Activated CD4-positive, alpha-beta T cell treated with anti-CD3 and anti-CD28 coated beads for 36 hours (primary cell): ENCODE measurements at regions not wholly inside any gene's neighbourhood (a gene's known extent, or its start where the extent isn't known, plus 50 kb on each side); places are given as distances from the start of the nearest gene placed in this dataset.
"Not testable (repeated sequence)": the region's sequence is repeated elsewhere in the genome, so short reads cannot be mapped to it uniquely, and the experiment has no call there.

Experiments
- ATAC-seq: fragments of 200-7000 bp; cut with Tn5 transposase; one replicate; pipeline ENCODE4 v1.10.0; 2021; ENCODE audit warnings: mild to moderate bottlenecking, moderate library complexity
- CTCF ChIA-PET: fragments of 350-600 bp; sonication (Branson Sonifier 250); formaldehyde crosslinking; loops from one replicate; lab custom pipeline; 2021; ENCODE audit warnings: antibody characterized with exemption; lab: Charles Lee
- POLR2A ChIA-PET: fragments of 350-600 bp; sonication (Branson Sonifier 250); formaldehyde crosslinking; loops from one replicate; lab custom pipeline; 2021; ENCODE audit warnings: antibody characterized with exemption, inconsistent platforms; lab: Charles Lee
- DNase-seq: peaks from one replicate; pipeline ENCODE4 v3.0.0-alpha.2; 2020
- H3K27ac Mint-ChIP-seq: one replicate; pipeline ENCODE4 v1.8.0; 2021; ENCODE audit warnings: mixed read lengths
- H3K27me3 Mint-ChIP-seq: one replicate; pipeline ENCODE4 v1.8.0; 2021; ENCODE audit warnings: mixed read lengths
- H3K36me3 Mint-ChIP-seq: one replicate; pipeline ENCODE4 v1.8.0; 2021; ENCODE audit warnings: low read depth, mixed read lengths
- H3K4me1 Mint-ChIP-seq: one replicate; pipeline ENCODE4 v1.8.0; 2021; ENCODE audit warnings: mixed read lengths
- H3K4me3 Mint-ChIP-seq: one replicate; pipeline ENCODE4 v1.8.0; 2021; ENCODE audit warnings: mild to moderate bottlenecking, moderate library complexity, mixed read lengths
- H3K9me3 Mint-ChIP-seq: one replicate; pipeline ENCODE4 v1.8.0; 2021; ENCODE audit warnings: low read depth, mixed read lengths
- intact Hi-C, 2 experiments: fragments of 100-400 bp; cut with DNase I in 1 of 2; cut with micrococcal nuclease in 1 of 2; formaldehyde crosslinking; loops; one replicate each; pipeline versions ENCODE4 v1.14.2 to v1.15.1; 2022 to 2024; cut with DNase I, micrococcal nuclease

DNA sequence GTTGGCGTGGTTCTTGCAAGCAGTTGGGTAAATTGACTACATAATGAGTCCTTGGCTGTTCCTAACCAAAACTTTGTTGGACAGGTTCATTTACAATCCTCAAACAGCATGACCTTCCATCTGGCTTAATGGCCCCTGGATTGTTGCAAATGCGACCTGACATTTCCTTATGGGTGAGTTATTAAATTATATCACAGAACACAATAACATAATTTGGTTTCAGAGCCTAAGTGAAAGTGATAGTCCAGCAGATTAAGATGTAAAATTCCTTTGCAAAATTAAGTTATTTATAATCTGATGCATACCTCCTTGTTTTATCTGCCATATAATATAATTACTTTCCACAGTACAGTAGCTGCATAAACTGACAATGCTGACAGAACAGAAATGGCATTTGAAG is 224.4 kb downstream of the TUSC1 start:
- Mint-ChIP-seq H3K9me3 (peaks cover 7% of the 10 kb centered on the region), H3K27ac (no peak overlapping the region), H3K4me1 (no peaks in the 10 kb centered on the region), H3K36me3 (no peaks in the 10 kb centered on the region), H3K4me3 (no peak overlapping the region), H3K27me3 (no peaks in the 10 kb centered on the region)
- intact Hi-C loops = no loop called here
- DNase-seq (no peak), ATAC-seq (no peak)
- CTCF ChIA-PET = no interaction called here
- POLR2A ChIA-PET = no interaction called here

DNA sequence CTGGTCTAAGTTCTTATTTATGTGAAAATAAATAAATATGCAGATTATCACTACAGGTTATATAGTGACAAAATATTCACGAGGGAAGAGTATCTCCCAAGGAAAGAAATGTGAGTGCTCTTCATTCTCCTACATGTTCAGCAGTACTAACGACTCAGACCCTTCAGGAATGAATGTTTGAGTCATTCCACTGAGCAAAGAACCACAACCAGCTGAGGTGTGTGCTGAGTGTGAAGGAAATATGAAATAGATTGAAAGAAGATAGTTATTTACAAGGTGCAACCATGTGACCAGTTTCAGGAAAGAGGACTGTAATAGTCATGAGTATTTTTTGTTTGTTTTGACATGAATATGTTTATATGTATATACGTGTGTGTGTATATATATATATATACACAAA is 228.7 kb downstream of the TUSC1 start:
- Mint-ChIP-seq H3K4me1 (no peaks in the 10 kb centered on the region), H3K36me3 (no peaks in the 10 kb centered on the region), H3K27ac (no peak overlapping the region), H3K27me3 (no peaks in the 10 kb centered on the region), H3K4me3 (no peak overlapping the region), H3K9me3 (peaks cover 4% of the 10 kb centered on the region)
- no peak for DNase-seq
- ChIA-PET POLR2A (no interaction called here), CTCF (interaction anchor here (0.6 kb wide), 1 partner anchor 949 kb away, joined by 3 read pairs; no protein-coding TSS in a partner anchor)
- ATAC-seq = no peak
- intact Hi-C loops = no loop called here

- H3K27me3 Mint-ChIP-seq, H3K4me3 Mint-ChIP-seq, H3K36me3 Mint-ChIP-seq, H3K4me1 Mint-ChIP-seq, DNase-seq, ATAC-seq, H3K27ac Mint-ChIP-seq, POLR2A ChIA-PET, H3K9me3 Mint-ChIP-seq, intact Hi-C loops: not testable (repeated sequence)
- CTCF ChIA-PET = interaction anchor here (0.5 kb wide), 1 partner anchor 112 kb away, joined by 3 read pairs; no protein-coding TSS in a partner anchor
Measured at GRCh38 chr9:25445721-25446120, 232.5 kb downstream of the TUSC1 start.

DNA sequence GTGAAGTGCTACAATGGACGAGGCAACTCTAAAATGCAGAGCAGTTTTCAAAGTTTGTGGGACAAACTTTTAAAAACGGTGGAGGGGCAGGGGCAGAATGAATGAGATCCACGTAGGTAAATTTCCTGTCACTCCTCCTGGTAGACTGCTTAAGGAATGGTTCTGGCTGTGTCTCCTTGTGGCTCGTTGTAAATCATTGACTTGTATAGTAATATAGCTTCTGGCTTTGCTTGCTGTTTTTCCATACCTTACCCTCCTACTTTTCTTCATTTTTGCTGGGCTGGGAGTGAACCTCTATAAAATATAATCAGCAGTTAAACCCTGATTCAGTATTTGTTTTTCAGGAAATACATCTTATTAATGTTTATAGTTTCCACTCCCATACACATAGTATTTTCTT is 235.7 kb downstream of the TUSC1 start:
- Mint-ChIP-seq H3K4me1 (no peaks in the 10 kb centered on the region), H3K27me3 (no peaks in the 10 kb centered on the region), H3K27ac (no peak overlapping the region), H3K9me3 (peaks cover 13% of the 10 kb centered on the region), H3K36me3 (no peaks in the 10 kb centered on the region), H3K4me3 (no peak overlapping the region)
- CTCF ChIA-PET = no interaction called here
- DNase-seq (no peak), ATAC-seq (no peak)
- intact Hi-C loops = no loop called here
- POLR2A ChIA-PET = no interaction called here

DNA sequence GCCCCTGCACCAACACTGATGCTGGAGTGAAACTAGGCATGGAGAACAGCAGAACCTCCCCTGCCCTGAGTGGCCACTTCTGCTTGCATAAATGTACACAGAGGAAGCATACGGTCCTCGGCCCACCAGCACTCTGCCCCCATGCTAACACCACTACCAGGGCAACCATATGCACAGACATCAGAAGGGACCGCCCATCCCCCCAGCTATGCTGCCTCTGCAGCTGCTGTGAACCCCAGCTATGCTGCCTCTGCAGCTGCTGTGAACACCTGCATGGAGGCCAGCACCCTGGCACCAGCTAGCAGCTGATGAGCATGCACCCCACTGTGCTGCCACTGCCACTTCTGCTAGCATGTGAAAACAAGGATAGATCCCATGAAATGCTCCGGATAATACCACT is 250.3 kb downstream of the TUSC1 start:
- Mint-ChIP-seq H3K9me3 (peaks cover 29% of the 10 kb centered on the region), H3K27me3 (no peaks in the 10 kb centered on the region), H3K36me3 (no peaks in the 10 kb centered on the region), H3K4me3 (no peak overlapping the region), H3K27ac (no peak overlapping the region), H3K4me1 (no peaks in the 10 kb centered on the region)
- intact Hi-C loops = no loop called here
- DNase-seq = no peak
- ChIA-PET POLR2A (no interaction called here), CTCF (interaction anchor here (1.2 kb wide), 1 partner anchor 12 kb away, joined by 4 read pairs; no protein-coding TSS in a partner anchor)
- no peak for ATAC-seq

GRCh38 chr9:25427290-25427689 is 251.0 kb downstream of the TUSC1 start:
- Mint-ChIP-seq H3K4me3 (no peak overlapping the region), H3K4me1 (no peaks in the 10 kb centered on the region), H3K9me3 (peaks cover 30% of the 10 kb centered on the region), H3K27ac (no peak overlapping the region), H3K27me3 (no peaks in the 10 kb centered on the region), H3K36me3 (no peaks in the 10 kb centered on the region)
- intact Hi-C loops = no loop called here
- ATAC-seq = no peak
- no peak for DNase-seq
- POLR2A ChIA-PET = no interaction called here
- CTCF ChIA-PET = no interaction called here

GRCh38 chr9:25421560-25421959 is 256.7 kb downstream of the TUSC1 start:
- Mint-ChIP-seq H3K4me1 (no peaks in the 10 kb centered on the region), H3K27me3 (no peaks in the 10 kb centered on the region), H3K27ac (no peak overlapping the region), H3K4me3 (no peak overlapping the region), H3K36me3 (no peaks in the 10 kb centered on the region), H3K9me3 (peaks cover 30% of the 10 kb centered on the region)
- intact Hi-C loops = no loop called here
- ATAC-seq = no peak
- ChIA-PET CTCF (no interaction called here), POLR2A (no interaction called here)
- no peak for DNase-seq

DNA sequence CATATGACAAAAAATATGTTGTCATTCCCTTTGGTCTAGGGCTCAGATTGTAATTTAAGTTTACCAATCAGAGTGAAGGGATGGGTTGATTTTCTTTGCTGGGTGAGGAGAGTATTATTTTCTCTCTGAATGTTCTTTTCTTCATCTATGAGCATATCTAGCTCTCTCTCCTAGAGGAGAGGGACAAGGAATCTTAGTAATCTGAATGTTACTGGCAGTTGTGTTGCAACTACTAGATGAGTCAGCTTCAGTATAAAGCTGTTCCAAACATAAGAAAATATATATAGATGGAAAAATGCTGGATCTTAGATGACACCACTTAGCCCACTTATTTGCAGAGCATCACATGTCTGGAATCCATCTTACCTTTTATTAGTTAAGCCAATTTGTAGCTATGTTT is 259.3 kb downstream of the TUSC1 start:
- Mint-ChIP-seq H3K4me1 (no peaks in the 10 kb centered on the region), H3K27ac (no peak overlapping the region), H3K36me3 (no peaks in the 10 kb centered on the region), H3K4me3 (no peak overlapping the region), H3K9me3 (peaks cover 24% of the 10 kb centered on the region), H3K27me3 (no peaks in the 10 kb centered on the region)
- POLR2A ChIA-PET = no interaction called here
- CTCF ChIA-PET = interaction anchor here (0.6 kb wide), 1 partner anchor 13 kb away, joined by 3 read pairs; no protein-coding TSS in a partner anchor
- DNase-seq (no peak), ATAC-seq (no peak)
- intact Hi-C loops = no loop called here

- DNase-seq = no peak
- intact Hi-C loops = no loop called here
- no peak overlapping the region for H3K4me3 Mint-ChIP-seq
- H3K36me3 Mint-ChIP-seq = no peaks in the 10 kb centered on the region
- no peak for ATAC-seq
- no peaks in the 10 kb centered on the region for H3K4me1 Mint-ChIP-seq
- CTCF ChIA-PET = interaction anchor here (0.6 to 1.7 kb wide), 2 partner anchors 12 to 44 kb away, joined by 3 to 4 read pairs; no protein-coding TSS in a partner anchor
- H3K9me3 Mint-ChIP-seq = peaks cover 21% of the 10 kb centered on the region
- no peaks in the 10 kb centered on the region for H3K27me3 Mint-ChIP-seq
- POLR2A ChIA-PET = interaction anchor here (0.7 kb wide), 1 partner anchor 18 kb away, joined by 3 read pairs; no protein-coding TSS in a partner anchor
- no peak overlapping the region for H3K27ac Mint-ChIP-seq
Measured at GRCh38 chr9:25415718-25416117, 262.5 kb downstream of the TUSC1 start.

- H3K36me3 Mint-ChIP-seq = no peaks in the 10 kb centered on the region
- intact Hi-C loops = no loop called here
- no peaks in the 10 kb centered on the region for H3K27me3 Mint-ChIP-seq
- DNase-seq (no peak), ATAC-seq (no peak)
- CTCF ChIA-PET = no interaction called here
- H3K9me3 Mint-ChIP-seq = peaks cover 12% of the 10 kb centered on the region
- POLR2A ChIA-PET = no interaction called here
- H3K4me3 Mint-ChIP-seq = no peak overlapping the region
- no peaks in the 10 kb centered on the region for H3K4me1 Mint-ChIP-seq
- no peak overlapping the region for H3K27ac Mint-ChIP-seq
Measured at GRCh38 chr9:25412646-25413045, 265.6 kb downstream of the TUSC1 start.

GRCh38 chr9:25397746-25398145 is 280.5 kb downstream of the TUSC1 start:
- DNase-seq (no peak), ATAC-seq (no peak)
- intact Hi-C loops = no loop called here
- POLR2A ChIA-PET = interaction anchor here (0.6 kb wide), 1 partner anchor 18 kb away, joined by 3 read pairs; no protein-coding TSS in a partner anchor
- H3K36me3 Mint-ChIP-seq = no peaks in the 10 kb centered on the region
- no peaks in the 10 kb centered on the region for H3K4me1 Mint-ChIP-seq
- no peak overlapping the region for H3K4me3 Mint-ChIP-seq
- CTCF ChIA-PET = no interaction called here
- H3K9me3 Mint-ChIP-seq = peaks cover 15% of the 10 kb centered on the region
- H3K27ac Mint-ChIP-seq = no peak overlapping the region
- H3K27me3 Mint-ChIP-seq = no peaks in the 10 kb centered on the region

DNA sequence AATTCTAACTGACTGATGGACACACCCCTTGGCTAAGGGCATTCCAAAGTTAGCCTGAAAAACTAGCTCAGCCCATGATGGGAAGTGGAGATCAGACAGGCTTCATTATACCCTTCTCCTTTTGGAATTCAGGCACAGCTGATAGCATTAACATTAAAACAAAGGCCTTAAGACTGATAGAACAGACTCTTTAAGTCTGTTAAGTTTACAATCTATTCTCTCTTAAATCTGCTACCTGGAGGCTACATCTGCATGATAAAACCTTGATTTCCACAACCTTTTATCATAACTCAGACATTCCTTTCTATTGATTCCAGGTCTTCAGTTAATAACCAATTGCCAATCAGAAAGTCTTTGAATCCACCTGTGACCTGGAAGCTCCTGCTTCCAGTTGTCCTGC is 281.4 kb downstream of the TUSC1 start:
- no peak for DNase-seq
- Mint-ChIP-seq H3K27me3 (no peaks in the 10 kb centered on the region), H3K4me1 (no peaks in the 10 kb centered on the region), H3K36me3 (no peaks in the 10 kb centered on the region), H3K9me3 (peaks cover 19% of the 10 kb centered on the region), H3K27ac (no peak overlapping the region), H3K4me3 (no peak overlapping the region)
- no peak for ATAC-seq
- ChIA-PET CTCF (no interaction called here), POLR2A (no interaction called here)
- intact Hi-C loops = no loop called here
